Activated T-helper 1 cell treated with Interleukin-2 at 50 U/mL for 16 hours (primary cell): ENCODE measurements at regions not wholly inside any gene's neighbourhood (a gene's known extent, or its start where the extent isn't known, plus 50 kb on each side); places are given as distances from the start of the nearest gene placed in this dataset.

ENCODE experiments used
- DNase-seq: peaks from one replicate; pipeline ENCODE4 v3.0.0-alpha.2; 2020; ENCODE audit warnings: low read depth

- DNase-seq = no peak
Observed at GRCh38 chr2:234306426-234307173, 190.3 kb downstream of the ARL4C start.

- DNase-seq = no peak
Observed at GRCh38 chr2:234305846-234306245, 191.0 kb downstream of the ARL4C start.

- DNase-seq = no peak
Observed at GRCh38 chr2:234304950-234305349, 191.9 kb downstream of the ARL4C start.

GRCh38 chr2:234302664-234302991, 194.3 kb downstream of the ARL4C start:
- DNase-seq = no peak

GRCh38 chr2:234300932-234301823, 195.7 kb downstream of the ARL4C start:
- no peak for DNase-seq

- no peak for DNase-seq
Observed at GRCh38 chr2:234300391-234300925, 196.4 kb downstream of the ARL4C start.

- DNase-seq = no peak
Observed at GRCh38 chr2:234298918-234299317, 198.0 kb downstream of the ARL4C start.

- DNase-seq = no peak
Observed at GRCh38 chr2:234296991-234297390, 199.9 kb downstream of the ARL4C start.

- no peak for DNase-seq
Observed at GRCh38 chr2:234293973-234294372, 202.9 kb downstream of the ARL4C start.

GRCh38 chr2:234292962-234293243, 204.0 kb downstream of the ARL4C start:
- DNase-seq = no peak

GRCh38 chr2:234292205-234292961, 204.5 kb downstream of the ARL4C start:
- peak; percentile 44 for DNase-seq

GRCh38 chr2:234291765-234292204, 205.1 kb downstream of the ARL4C start:
- DNase-seq = no peak

- DNase-seq = peak; percentile 74
Observed at GRCh38 chr2:234290671-234291070, 206.2 kb downstream of the ARL4C start.

GRCh38 chr2:234289834-234290590, 206.9 kb downstream of the ARL4C start:
- DNase-seq = no peak

GRCh38 chr2:234288974-234289455, 207.9 kb downstream of the ARL4C start:
- DNase-seq = peak; percentile 53

- DNase-seq = no peak
Observed at GRCh38 chr2:234287650-234288049, 209.2 kb downstream of the ARL4C start.

- DNase-seq = no peak
Observed at GRCh38 chr2:234286956-234287355, 209.9 kb downstream of the ARL4C start.

- no peak for DNase-seq
Observed at GRCh38 chr2:234286118-234286598, 210.7 kb downstream of the ARL4C start.

- no peak for DNase-seq
Observed at GRCh38 chr2:234285541-234285940, 211.3 kb downstream of the ARL4C start.

GRCh38 chr2:234279637-234280036, 217.2 kb downstream of the ARL4C start:
- DNase-seq = no peak

GRCh38 chr2:234278556-234279255, 218.2 kb downstream of the ARL4C start:
- no peak for DNase-seq
